Upper lobe of left lung (tissue), 4 donors: ENCODE measurements at regions not wholly inside any gene's neighbourhood (a gene's known extent, or its start where the extent isn't known, plus 50 kb on each side); places are given as distances from the start of the nearest gene placed in this dataset.

Source experiments
- EP300 ChIP-seq, 4 donors: sonication (generic); formaldehyde crosslinking; IDR thresholded peaks; one replicate each; pipeline ENCODE4 v1.5.1; 2017; ENCODE audit warnings: antibody characterized with exemption in 4 of 4, control low read depth in 2 of 4
- POLR2A ChIP-seq, 4 donors: fragments of 450-650 bp; IDR thresholded peaks; one replicate each; pipeline ENCODE4 v1.5.1; 2016 to 2017; ENCODE audit warnings: antibody characterized with exemption in 4 of 4, mild to moderate bottlenecking in 2 of 4
- TF ChIP-seq, protein P1 (sequence below), 6 experiments: fragments of 450-650 bp in 4 of 6; fragments of 200-600 bp in 2 of 6; sonication (generic) in 2 of 6; IDR thresholded peaks; one replicate each; pipeline ENCODE4 v1.5.1; 2016 to 2019; ENCODE audit warnings: antibody characterized with exemption in 6 of 6

- TF ChIP-seq, protein P1, sequence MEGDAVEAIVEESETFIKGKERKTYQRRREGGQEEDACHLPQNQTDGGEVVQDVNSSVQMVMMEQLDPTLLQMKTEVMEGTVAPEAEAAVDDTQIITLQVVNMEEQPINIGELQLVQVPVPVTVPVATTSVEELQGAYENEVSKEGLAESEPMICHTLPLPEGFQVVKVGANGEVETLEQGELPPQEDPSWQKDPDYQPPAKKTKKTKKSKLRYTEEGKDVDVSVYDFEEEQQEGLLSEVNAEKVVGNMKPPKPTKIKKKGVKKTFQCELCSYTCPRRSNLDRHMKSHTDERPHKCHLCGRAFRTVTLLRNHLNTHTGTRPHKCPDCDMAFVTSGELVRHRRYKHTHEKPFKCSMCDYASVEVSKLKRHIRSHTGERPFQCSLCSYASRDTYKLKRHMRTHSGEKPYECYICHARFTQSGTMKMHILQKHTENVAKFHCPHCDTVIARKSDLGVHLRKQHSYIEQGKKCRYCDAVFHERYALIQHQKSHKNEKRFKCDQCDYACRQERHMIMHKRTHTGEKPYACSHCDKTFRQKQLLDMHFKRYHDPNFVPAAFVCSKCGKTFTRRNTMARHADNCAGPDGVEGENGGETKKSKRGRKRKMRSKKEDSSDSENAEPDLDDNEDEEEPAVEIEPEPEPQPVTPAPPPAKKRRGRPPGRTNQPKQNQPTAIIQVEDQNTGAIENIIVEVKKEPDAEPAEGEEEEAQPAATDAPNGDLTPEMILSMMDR (IDR thresholded peaks at IDR 0.05), result no peak
- TF ChIP-seq POLR2A (IDR thresholded peaks at IDR 0.05) (no peak), EP300 (IDR thresholded peaks at IDR 0.05) (no peak)
Observed at GRCh38 chr5:43815497-43815896, 212.5 kb downstream of the NNT start.
